HUDEP-2 (cell line): ENCODE measurements at regions not wholly inside any gene's neighbourhood (a gene's known extent, or its start where the extent isn't known, plus 50 kb on each side); places are given as distances from the start of the nearest gene placed in this dataset.
"Not testable (repeated sequence)": the region's sequence is repeated elsewhere in the genome, so short reads cannot be mapped to it uniquely, and the experiment has no call there.

Experiments used
- DNase-seq, 76 experiments: peaks; one replicate each; lab custom pipeline; 2025; ENCODE audit not compliant: unreplicated experiment in 76 of 76; lab: John Stamatoyannopoulos, UW

DNA sequence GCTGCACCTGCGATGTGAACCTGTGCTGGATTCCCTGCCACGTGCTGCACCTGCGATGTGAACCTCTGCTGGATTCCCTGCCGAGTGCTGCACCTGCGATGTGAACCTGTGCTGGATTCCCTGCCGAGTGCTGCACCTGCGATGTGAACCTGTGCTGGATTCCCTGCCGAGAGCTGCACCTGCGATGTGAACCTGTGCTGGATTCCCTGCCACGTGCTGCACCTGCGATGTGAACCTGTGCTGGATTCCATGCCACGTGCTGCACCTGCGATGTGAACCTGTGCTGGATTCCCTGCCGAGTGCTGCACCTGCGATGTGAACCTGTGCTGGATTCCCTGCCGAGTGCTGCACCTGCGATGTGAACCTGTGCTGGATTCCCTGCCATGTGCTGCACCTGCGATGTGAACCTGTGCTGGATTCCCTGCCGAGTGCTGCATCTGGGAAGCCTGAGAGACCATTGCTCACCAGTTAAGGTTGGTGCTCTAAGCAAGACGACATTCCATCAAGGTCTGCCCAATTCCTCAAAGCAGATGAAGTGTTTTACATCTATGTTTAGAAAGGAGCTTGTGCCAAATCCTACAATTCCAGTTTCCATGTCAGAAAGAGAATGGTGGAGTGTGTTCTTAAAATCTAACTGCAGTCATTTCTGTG is 176.5 kb upstream of the B3GAT1 start:
- DNase-seq: not testable (repeated sequence)

GRCh38 chr11:134587345-134587744 is 175.3 kb upstream of the B3GAT1 start:
- DNase-seq: no peak

- DNase-seq: no peak
Observed at GRCh38 chr11:134586726-134587125, 174.7 kb upstream of the B3GAT1 start.

GRCh38 chr11:134585666-134586610 is 173.9 kb upstream of the B3GAT1 start:
- DNase-seq: no peak

GRCh38 chr11:134584706-134585445 is 172.8 kb upstream of the B3GAT1 start:
- DNase-seq: no peak

GRCh38 chr11:134584001-134584561 is 172.0 kb upstream of the B3GAT1 start:
- no peak for DNase-seq

DNA sequence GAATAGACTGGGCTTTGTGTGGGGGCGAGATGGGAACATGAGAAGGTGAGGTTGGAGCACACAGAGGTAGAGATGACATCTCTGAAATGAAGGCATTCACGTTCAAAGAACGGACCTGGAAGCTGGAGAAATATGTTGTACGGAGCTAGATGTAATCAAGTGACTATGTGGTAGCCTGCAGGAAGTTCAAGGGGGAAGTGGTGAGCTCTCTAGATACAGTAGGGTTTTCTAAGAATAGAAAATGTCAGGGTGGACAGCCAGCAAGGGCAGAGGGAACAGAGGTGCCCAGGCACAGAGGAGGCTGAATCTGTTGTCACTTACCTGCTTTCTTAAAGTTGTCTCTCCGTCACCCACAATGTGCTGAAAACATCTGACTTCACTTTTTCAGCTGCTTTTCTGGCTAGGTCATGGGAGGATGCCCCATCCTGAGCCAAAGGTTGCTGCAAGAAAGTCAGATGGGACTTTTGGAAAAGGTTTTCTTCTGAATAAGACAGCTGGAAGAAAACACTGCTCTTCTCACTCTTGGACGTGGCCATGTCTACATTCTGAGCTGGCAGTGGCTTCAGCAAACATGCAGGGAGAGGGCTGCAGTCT is 171.5 kb upstream of the B3GAT1 start:
- no peak for DNase-seq

- DNase-seq: no peak
Observed at GRCh38 chr11:134582770-134583095, 170.7 kb upstream of the B3GAT1 start.

DNA sequence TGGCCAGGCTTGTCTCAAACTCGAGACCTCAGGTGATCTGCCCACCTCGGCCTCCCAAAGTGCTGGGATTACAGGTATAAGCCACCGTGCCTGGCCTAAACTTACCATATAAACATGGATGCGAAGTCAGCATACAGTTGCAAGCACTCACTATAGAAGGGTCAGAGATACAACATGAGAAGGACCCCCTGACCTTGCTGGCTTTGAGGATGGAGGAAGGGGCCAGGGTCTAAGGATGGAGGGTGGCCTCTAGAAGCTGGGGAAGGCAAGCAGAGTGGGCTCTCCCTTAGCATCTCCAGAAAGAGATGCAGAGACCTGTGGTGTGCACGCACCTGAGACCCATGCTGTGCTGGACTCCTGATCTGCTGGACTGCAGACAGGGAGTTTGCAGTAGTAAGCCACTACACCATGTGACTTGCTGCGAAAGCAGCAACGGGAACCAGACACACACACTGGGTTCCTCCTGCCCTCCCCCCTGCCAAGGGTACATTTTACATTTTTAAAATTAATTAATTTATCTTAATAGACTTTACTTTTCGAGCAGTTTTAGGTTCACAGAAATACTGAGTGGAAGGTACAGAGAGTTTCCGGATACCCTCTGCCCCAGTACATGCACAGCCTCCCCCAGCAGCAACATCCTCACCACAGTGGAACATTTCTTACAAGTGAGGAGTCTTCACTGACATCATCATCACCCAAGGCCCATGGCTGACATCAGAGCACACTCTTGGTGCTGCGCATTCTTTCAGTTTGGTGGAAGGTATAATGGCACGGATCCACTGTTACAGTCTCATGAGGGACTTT is 170.1 kb upstream of the B3GAT1 start:
- DNase-seq: no peak

- no peak for DNase-seq
Observed at GRCh38 chr11:134581121-134581626, 169.1 kb upstream of the B3GAT1 start.

- DNase-seq: no peak
Observed at GRCh38 chr11:134580610-134580975, 168.6 kb upstream of the B3GAT1 start.

DNA sequence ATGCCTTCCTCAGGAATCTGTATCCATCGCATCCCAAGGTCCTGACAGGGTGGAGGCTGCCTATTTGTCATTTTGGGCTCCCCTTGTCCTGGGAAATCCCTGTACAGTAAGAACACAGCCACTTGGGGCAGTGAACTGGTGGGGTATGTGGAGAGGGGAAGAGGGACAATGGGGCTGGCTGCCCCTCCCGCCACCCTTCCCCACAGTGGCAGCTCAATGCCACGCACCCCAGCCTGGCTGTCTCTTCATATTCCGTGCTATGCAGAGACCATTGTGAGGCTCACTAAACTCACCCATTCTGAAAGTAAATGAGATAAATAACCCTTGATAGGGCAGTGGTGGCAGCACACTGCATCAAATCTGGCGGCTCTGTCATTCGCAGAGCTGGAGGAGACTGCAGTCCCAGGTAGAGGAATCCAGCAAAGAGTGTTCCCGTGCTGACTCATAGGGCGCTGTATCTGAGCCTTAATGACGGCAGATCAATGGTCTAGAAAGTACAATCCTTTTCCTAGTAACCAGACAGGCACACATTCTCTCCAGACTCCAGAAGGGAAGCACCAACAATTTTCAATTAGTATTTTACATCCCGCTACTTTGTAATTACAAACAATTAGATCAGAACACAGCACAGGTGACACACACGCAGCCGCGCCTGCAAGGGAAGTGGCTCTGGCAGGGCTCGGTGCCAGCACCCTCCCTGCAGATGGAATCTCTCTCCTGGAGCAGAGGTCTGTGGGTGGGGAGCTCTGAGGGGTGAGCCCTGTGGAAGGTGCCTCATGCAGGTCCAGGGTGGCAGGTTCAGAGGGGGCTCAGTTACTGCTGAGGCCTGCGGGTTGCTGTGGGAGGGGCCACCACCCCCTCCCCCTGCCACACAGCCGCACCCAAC is 167.9 kb upstream of the B3GAT1 start:
- DNase-seq: no peak

DNA sequence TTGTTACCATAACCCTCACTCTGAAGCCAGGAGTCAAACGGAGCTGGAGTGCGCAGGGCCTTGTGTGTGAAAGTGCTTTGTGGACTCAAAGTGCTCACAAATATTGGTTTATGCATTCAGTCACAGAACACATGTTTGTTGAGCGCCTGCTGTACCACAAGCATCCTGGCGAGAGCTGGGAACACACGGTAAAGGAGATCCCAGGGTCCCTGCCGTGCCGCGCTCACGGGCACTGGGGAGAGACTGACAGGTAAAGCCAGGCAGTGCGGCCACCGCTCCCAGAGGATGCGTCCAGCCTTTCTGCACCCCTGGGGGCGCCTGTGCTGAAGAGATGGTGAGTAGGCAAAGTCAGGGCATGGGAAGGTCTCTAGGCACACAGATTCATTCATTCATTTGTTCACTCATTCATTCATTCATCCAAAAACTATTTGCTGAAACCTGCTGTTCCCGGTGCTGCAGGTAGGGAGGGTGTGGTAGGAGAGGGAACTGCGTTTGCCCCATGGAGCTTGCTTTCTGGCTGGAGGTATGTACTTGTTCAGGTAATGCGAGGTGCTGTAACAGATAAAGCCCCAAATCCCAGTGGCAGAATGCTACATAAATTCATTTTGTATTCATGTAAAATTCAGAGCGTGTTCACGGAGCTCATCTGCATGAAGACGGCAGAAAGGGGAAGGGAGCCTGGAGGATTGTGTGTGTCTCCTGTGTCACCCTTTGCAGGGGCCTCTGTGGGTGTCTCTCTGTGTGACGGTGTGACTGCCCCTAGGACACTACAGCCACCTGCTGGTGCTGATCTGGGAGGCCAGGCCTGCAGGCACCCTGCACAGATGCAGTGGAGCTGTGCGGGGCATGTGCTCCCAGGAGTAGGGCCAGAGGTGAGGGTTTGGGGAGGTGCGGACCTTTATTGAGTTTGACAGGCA is 167.0 kb upstream of the B3GAT1 start:
- DNase-seq: no peak

GRCh38 chr11:134577751-134578395 is 165.8 kb upstream of the B3GAT1 start:
- DNase-seq: no peak

- DNase-seq: no peak
Observed at GRCh38 chr11:134576721-134577171, 164.7 kb upstream of the B3GAT1 start.

GRCh38 chr11:134576286-134576685 is 164.2 kb upstream of the B3GAT1 start:
- DNase-seq: no peak

DNA sequence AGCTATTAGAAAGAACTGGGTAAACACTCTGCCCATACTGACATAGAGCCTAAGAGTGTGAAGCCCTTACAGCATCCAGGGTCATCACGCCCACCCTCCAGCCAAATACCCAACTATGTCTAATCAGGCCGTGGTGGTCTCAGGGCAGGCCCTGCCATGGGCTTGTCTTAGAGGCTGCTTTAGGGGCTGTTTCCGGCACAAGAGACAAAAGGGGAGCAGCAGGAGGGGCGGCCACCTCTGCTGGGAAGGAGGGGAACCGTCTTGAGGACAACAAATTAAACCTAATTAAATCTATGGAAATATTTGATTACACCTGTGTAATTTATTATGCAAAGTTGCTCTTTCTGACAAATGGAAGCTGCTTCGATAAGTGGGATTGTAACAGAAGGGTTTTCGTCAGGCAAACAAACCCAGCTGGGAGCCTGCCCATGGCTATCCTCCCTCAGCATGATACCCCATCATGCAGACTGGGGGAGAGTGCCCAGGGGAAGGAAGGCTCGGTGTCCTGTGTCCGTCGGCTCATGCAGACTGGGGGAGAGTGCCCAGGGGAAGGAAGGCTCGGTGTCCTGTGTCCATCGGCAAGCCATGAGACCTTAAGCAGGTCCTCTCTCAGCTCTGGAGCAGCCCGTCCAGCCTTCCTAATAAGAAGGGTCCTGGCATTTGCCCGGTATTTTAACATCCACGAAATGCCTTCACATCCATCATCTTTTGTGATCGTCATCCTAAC is 163.6 kb upstream of the B3GAT1 start:
- no peak for DNase-seq
